ENCODE measurements at regions not wholly inside any gene's neighbourhood (a gene's known extent, or its start where the extent isn't known, plus 50 kb on each side); places are given as distances from the start of the nearest gene placed in this dataset.

GRCh38 chr4:186898367-186898766 lies 174.7 kb upstream of the FAT1 start:
- TF ChIP-seq, protein P1, sequence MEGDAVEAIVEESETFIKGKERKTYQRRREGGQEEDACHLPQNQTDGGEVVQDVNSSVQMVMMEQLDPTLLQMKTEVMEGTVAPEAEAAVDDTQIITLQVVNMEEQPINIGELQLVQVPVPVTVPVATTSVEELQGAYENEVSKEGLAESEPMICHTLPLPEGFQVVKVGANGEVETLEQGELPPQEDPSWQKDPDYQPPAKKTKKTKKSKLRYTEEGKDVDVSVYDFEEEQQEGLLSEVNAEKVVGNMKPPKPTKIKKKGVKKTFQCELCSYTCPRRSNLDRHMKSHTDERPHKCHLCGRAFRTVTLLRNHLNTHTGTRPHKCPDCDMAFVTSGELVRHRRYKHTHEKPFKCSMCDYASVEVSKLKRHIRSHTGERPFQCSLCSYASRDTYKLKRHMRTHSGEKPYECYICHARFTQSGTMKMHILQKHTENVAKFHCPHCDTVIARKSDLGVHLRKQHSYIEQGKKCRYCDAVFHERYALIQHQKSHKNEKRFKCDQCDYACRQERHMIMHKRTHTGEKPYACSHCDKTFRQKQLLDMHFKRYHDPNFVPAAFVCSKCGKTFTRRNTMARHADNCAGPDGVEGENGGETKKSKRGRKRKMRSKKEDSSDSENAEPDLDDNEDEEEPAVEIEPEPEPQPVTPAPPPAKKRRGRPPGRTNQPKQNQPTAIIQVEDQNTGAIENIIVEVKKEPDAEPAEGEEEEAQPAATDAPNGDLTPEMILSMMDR (IDR thresholded peaks at IDR 0.05), result no peak
- TF ChIP-seq POLR2A (IDR thresholded peaks at IDR 0.05), result no peak
- no peak for TF ChIP-seq EP300 (IDR thresholded peaks at IDR 0.05)

Data from gastroesophageal sphincter (tissue), 3 donors.